ENCODE measurements at regions not wholly inside any gene's neighbourhood (a gene's known extent, or its start where the extent isn't known, plus 50 kb on each side); places are given as distances from the start of the nearest gene placed in this dataset.

DNA sequence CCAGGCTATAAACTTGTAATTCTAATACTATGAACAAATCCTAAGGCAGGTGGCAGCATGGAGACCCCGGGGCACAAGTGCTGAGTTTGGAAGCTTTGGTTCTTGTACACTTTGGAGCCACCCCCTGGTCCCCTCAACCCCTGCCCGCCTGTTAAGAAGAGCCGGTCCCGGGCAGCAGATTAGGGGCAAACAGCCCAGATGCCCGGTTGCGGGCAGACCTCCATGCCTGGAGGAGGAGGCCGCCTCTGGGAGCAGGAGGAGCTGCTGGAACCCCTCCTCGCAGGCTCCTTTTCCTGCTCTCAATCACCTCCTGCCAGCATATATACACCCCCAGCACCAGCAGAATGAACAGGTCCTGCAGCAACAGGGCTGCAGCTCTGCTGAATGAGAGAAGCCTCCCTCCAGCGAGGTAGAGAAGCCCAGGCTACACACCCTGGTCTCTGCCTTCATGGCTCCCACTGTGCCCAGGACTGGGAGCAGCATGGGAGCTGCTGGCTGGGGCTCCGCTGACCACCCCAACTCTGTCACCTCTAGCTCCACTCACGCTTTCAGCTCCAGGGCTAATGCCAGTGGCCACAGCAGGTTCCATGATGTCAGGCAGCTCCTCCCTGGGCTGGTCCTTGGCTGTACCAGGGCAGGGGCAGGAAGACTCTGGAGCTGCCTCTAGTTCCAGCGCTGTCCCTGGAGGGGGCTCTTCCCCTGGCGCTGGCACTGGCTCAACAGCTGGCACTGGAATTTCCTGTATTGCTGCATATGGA is 1713.5 kb upstream of the ACO1 start:
- no peak for ATAC-seq
- Histone ChIP-seq H3K9me2 (ENCODE audit: insufficient read depth) (no peaks in the 10 kb centered on the region), H3K9me3 (ENCODE audit: control insufficient read depth in 1 of 2, insufficient read depth in 1 of 2, low read depth in 1 of 2, low read length in 2 of 2) (no peaks in the 10 kb centered on the region; a peak in 1 of 4 replicates), H3K27me3 (ENCODE audit: insufficient read depth, low read length) (no peaks in the 10 kb centered on the region), H3K27ac (ENCODE audit: low read depth, low read length) (no peak overlapping the region), H3K4me2 (ENCODE audit: low read length) (no peak overlapping the region), H3K4me1 (ENCODE audit: control insufficient read depth in 1 of 2, insufficient read depth in 2 of 2, low read length in 2 of 2) (no peaks in the 10 kb centered on the region), H3K9ac (ENCODE audit: low read length) (no peak overlapping the region), H4K20me1 (ENCODE audit: insufficient read depth) (no peaks in the 10 kb centered on the region), H2AFZ (ENCODE audit: low read depth, low read length, poor library complexity, severe bottlenecking) (no peak overlapping the region), H3K79me2 (ENCODE audit: insufficient read depth, low read length) (no peaks in the 10 kb centered on the region), H3K36me3 (ENCODE audit: control insufficient read depth in 1 of 2, insufficient read depth in 2 of 2, low read length in 2 of 2) (no peaks in the 10 kb centered on the region), H3K4me3 (replicated peaks in 1 of 2; ENCODE audit: low read depth in 1 of 2, low read length in 2 of 2) (no peak overlapping the region)
- TF ChIP-seq, protein P1, sequence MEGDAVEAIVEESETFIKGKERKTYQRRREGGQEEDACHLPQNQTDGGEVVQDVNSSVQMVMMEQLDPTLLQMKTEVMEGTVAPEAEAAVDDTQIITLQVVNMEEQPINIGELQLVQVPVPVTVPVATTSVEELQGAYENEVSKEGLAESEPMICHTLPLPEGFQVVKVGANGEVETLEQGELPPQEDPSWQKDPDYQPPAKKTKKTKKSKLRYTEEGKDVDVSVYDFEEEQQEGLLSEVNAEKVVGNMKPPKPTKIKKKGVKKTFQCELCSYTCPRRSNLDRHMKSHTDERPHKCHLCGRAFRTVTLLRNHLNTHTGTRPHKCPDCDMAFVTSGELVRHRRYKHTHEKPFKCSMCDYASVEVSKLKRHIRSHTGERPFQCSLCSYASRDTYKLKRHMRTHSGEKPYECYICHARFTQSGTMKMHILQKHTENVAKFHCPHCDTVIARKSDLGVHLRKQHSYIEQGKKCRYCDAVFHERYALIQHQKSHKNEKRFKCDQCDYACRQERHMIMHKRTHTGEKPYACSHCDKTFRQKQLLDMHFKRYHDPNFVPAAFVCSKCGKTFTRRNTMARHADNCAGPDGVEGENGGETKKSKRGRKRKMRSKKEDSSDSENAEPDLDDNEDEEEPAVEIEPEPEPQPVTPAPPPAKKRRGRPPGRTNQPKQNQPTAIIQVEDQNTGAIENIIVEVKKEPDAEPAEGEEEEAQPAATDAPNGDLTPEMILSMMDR (IDR thresholded peaks at IDR 0.05 in 2 of 3, conservative IDR thresholded peaks at IDR 0.05 in 1 of 3; ENCODE audit: borderline replicate concordance in 1 of 3, insufficient read depth in 1 of 3, low read depth in 2 of 3, low read length in 2 of 3): no peak
- TF ChIP-seq EZH2phosphoT487 (IDR thresholded peaks at IDR 0.05; ENCODE audit: borderline replicate concordance) (no peak), ELF1 (IDR thresholded peaks at IDR 0.05; ENCODE audit: borderline replicate concordance, low read depth) (no peak), CEBPB (IDR thresholded peaks at IDR 0.05; ENCODE audit: low read depth) (no peak), JUND (IDR thresholded peaks at IDR 0.05) (no peak), ZNF274 (IDR thresholded peaks at IDR 0.05; ENCODE audit: low read depth, low read length) (no peak), SP1 (IDR thresholded peaks at IDR 0.05; ENCODE audit: low read depth) (no peak)
- TF ChIP-seq, protein P2, sequence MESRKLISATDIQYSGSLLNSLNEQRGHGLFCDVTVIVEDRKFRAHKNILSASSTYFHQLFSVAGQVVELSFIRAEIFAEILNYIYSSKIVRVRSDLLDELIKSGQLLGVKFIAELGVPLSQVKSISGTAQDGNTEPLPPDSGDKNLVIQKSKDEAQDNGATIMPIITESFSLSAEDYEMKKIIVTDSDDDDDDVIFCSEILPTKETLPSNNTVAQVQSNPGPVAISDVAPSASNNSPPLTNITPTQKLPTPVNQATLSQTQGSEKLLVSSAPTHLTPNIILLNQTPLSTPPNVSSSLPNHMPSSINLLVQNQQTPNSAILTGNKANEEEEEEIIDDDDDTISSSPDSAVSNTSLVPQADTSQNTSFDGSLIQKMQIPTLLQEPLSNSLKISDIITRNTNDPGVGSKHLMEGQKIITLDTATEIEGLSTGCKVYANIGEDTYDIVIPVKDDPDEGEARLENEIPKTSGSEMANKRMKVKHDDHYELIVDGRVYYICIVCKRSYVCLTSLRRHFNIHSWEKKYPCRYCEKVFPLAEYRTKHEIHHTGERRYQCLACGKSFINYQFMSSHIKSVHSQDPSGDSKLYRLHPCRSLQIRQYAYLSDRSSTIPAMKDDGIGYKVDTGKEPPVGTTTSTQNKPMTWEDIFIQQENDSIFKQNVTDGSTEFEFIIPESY (IDR thresholded peaks at IDR 0.05; ENCODE audit: extremely low read depth, insufficient replicate concordance, low read length): no peak
- ChIA-PET RAD21 (ENCODE audit: low non-redundant PET in 1 of 2, low total read pairs in 2 of 2, uncharacterized antibody in 2 of 2, unreplicated experiment in 2 of 2) (no interaction called here), POLR2A (no interaction called here), CTCF (no interaction called here)
- no peak for DNase-seq (ENCODE audit: low read depth, low spot score)
- intact Hi-C loops (cut with micrococcal nuclease): no loop called here
- BruUV-seq (replicated peaks): no TSS peak
